H1 (cell line): ENCODE measurements at regions not wholly inside any gene's neighbourhood (a gene's known extent, or its start where the extent isn't known, plus 50 kb on each side); places are given as distances from the start of the nearest gene placed in this dataset.
A peak's percentile ranks its signal among the peaks of the same experiment; 100 is the strongest.

Experiments
- CTCF ChIA-PET: fragments of 300-600 bp; sonication (Branson Sonifier 250); formaldehyde crosslinking; loops from one replicate; lab custom pipeline; 2021; ENCODE audit not compliant: partially characterized antibody; lab: Charles Lee
- POLR2A ChIA-PET: fragments of 300-600 bp; sonication (Branson Sonifier 250); formaldehyde crosslinking; loops from one replicate; lab custom pipeline; 2021; ENCODE audit warnings: inconsistent platforms; ENCODE audit not compliant: partially characterized antibody; lab: Charles Lee
- DNase-seq, 2 experiments: peaks; one replicate each; pipeline versions ENCODE4 v3.0.0 to v3.0.0-alpha.2; 2010 to 2022; ENCODE audit warnings: low spot score in 2 of 2, low read depth in 1 of 2, mixed read lengths in 1 of 2
- FAIRE-seq: peaks from 2 replicates; lab custom pipeline; 2011; peaks lifted over from hg19 to GRCh38; lab: Jason Lieb, UNC
- H2AFZ ChIP-seq: 2 replicates; pipeline ENCODE4 v1.8.1; 2012; ENCODE audit warnings: low read length, inconsistent platforms
- H2AK5ac ChIP-seq: 2 replicates; pipeline ENCODE4 v1.6.1; 2013; ENCODE audit warnings: low read depth, low read length
- H2BK120ac ChIP-seq: replicated peaks from 2 replicates; pipeline ENCODE3; 2013; ENCODE audit warnings: low read depth, low read length, inconsistent platforms
- H2BK12ac ChIP-seq: 2 replicates; pipeline ENCODE4 v1.6.1; 2013; ENCODE audit warnings: low read depth, low read length
- H2BK15ac ChIP-seq: 2 replicates; pipeline ENCODE4 v1.6.1; 2013; ENCODE audit warnings: low read length
- H2BK20ac ChIP-seq: 2 replicates; pipeline ENCODE4 v1.6.1; 2013; ENCODE audit warnings: low read length
- H2BK5ac ChIP-seq: 2 replicates; pipeline ENCODE4 v1.6.1; 2013; ENCODE audit warnings: low read depth, low read length
- H3K14ac ChIP-seq: 2 replicates; pipeline ENCODE4 v1.6.1; 2013; ENCODE audit warnings: inconsistent platforms; ENCODE audit not compliant: insufficient read length
- H3K18ac ChIP-seq: 2 replicates; pipeline ENCODE4 v1.6.1; 2013; ENCODE audit warnings: low read length; ENCODE audit errors: extremely low read depth
- H3K23ac ChIP-seq: 2 replicates; pipeline ENCODE4 v1.6.1; 2013; ENCODE audit warnings: inconsistent platforms; ENCODE audit not compliant: insufficient read length
- H3K23me2 ChIP-seq: 2 replicates; pipeline ENCODE4 v1.6.1; 2013; ENCODE audit warnings: low read depth, low read length
- H3K27ac ChIP-seq: 2 replicates; pipeline ENCODE4 v1.6.1; 2011; ENCODE audit warnings: low read depth, low read length, inconsistent platforms
- H3K27me3 ChIP-seq, 4 experiments: replicated peaks in 1 of 4; 1 replicate in 1 of 4; 2 replicates in 3 of 4; pipeline versions ENCODE4 v1.6.1 to v1.8.1; 2011 to 2013; ENCODE audit warnings: low read length in 3 of 4, mild to moderate bottlenecking in 3 of 4, inconsistent platforms in 2 of 4, mixed read lengths in 2 of 4, moderate library complexity in 1 of 4; ENCODE audit not compliant: control insufficient read depth in 3 of 4, insufficient read depth in 3 of 4; ENCODE audit errors: extremely low read depth in 1 of 4
- H3K36me3 ChIP-seq, 4 experiments: 2 replicates each; pipeline versions ENCODE4 v1.6.1 to v1.8.1; 2011 to 2013; ENCODE audit warnings: mild to moderate bottlenecking in 4 of 4, low read length in 3 of 4, moderate library complexity in 2 of 4, control low read depth in 1 of 4, inconsistent platforms in 1 of 4; ENCODE audit not compliant: insufficient read depth in 4 of 4, control insufficient read depth in 2 of 4
- H3K4ac ChIP-seq: replicated peaks from 2 replicates; pipeline ENCODE3; 2013; ENCODE audit warnings: low read length, low read depth, mixed read lengths, inconsistent platforms; ENCODE audit not compliant: insufficient read length
- H3K4me1 ChIP-seq, 4 experiments: replicated peaks in 1 of 4; 1 replicate in 1 of 4; 2 replicates in 3 of 4; pipeline versions ENCODE4 v1.6.1 to v1.8.1; 2011 to 2013; ENCODE audit warnings: low read length in 3 of 4, inconsistent platforms in 2 of 4, mixed read lengths in 1 of 4; ENCODE audit not compliant: insufficient read depth in 4 of 4, control insufficient read depth in 3 of 4
- H3K4me2 ChIP-seq, 2 experiments: 2 replicates each; pipeline versions ENCODE4 v1.6.1 to v1.8.1; 2011 to 2013; ENCODE audit warnings: low read depth in 2 of 2, low read length in 2 of 2, control low read depth in 1 of 2, inconsistent platforms in 1 of 2, mild to moderate bottlenecking in 1 of 2; ENCODE audit not compliant: insufficient read depth in 1 of 2
- H3K4me3 ChIP-seq, 4 experiments: fragments of 200-600, 300-600 bp in 1 of 4; sonication (generic), shearing (Covaris generic), sonication (Bioruptor Twin) in 1 of 4; 2 replicates each; pipeline versions ENCODE4 v1.5.1 to v1.8.1; 2011 to 2016; ENCODE audit warnings: low read length in 4 of 4, low read depth in 3 of 4, control low read depth in 2 of 4, inconsistent platforms in 2 of 4, mild to moderate bottlenecking in 2 of 4, mixed read lengths in 1 of 4, moderate library complexity in 1 of 4; ENCODE audit not compliant: insufficient read depth in 2 of 4; ENCODE audit errors: extremely low read depth in 1 of 4
- H3K56ac ChIP-seq: replicated peaks from 2 replicates; pipeline ENCODE3; 2013; ENCODE audit warnings: low read depth, mild to moderate bottlenecking, mixed read lengths, low read length, inconsistent platforms; ENCODE audit not compliant: insufficient read length
- H3K79me1 ChIP-seq: 2 replicates; pipeline ENCODE4 v1.6.1; 2013; ENCODE audit warnings: low read depth, low read length, control low read depth
- H3K79me2 ChIP-seq, 2 experiments: 2 replicates each; pipeline versions ENCODE4 v1.6.1 to v1.8.1; 2012 to 2013; ENCODE audit warnings: low read length in 2 of 2, mild to moderate bottlenecking in 2 of 2, inconsistent platforms in 1 of 2; ENCODE audit not compliant: insufficient read depth in 2 of 2, control insufficient read depth in 1 of 2
- H3K9ac ChIP-seq, 4 experiments: replicated peaks in 1 of 4; 1 replicate in 1 of 4; 2 replicates in 3 of 4; pipeline versions ENCODE4 v1.6.1 to v1.8.1; 2011 to 2013; ENCODE audit warnings: low read depth in 3 of 4, low read length in 3 of 4, control low read depth in 2 of 4, mild to moderate bottlenecking in 2 of 4, moderate library complexity in 2 of 4, inconsistent platforms in 1 of 4; ENCODE audit errors: extremely low read depth in 1 of 4
- H3K9me3 ChIP-seq, 2 experiments: 2 replicates each; pipeline versions ENCODE4 v1.6.1 to v1.8.1; 2012 to 2013; ENCODE audit warnings: mild to moderate bottlenecking in 2 of 2, moderate library complexity in 2 of 2, control low read depth in 1 of 2, inconsistent platforms in 1 of 2, low read depth in 1 of 2, low read length in 1 of 2, mixed read lengths in 1 of 2; ENCODE audit not compliant: insufficient read depth in 2 of 2
- H4K20me1 ChIP-seq, 2 experiments: replicated peaks in 1 of 2; 2 replicates each; pipeline versions ENCODE3 to v1.8.1; 2011 to 2013; ENCODE audit warnings: inconsistent platforms in 2 of 2, low read length in 2 of 2, mild to moderate bottlenecking in 1 of 2; ENCODE audit not compliant: insufficient read depth in 2 of 2, control insufficient read depth in 1 of 2
- H4K5ac ChIP-seq: 2 replicates; pipeline ENCODE4 v1.6.1; 2013; ENCODE audit warnings: low read length, low read depth, mixed read lengths, inconsistent platforms; ENCODE audit not compliant: insufficient read length
- H4K8ac ChIP-seq: 2 replicates; pipeline ENCODE4 v1.8.0; 2013; ENCODE audit warnings: mild to moderate bottlenecking, moderate library complexity, low read length, inconsistent platforms; ENCODE audit not compliant: insufficient read depth; ENCODE audit errors: extremely low read depth
- H4K91ac ChIP-seq: replicated peaks from 2 replicates; pipeline ENCODE3; 2013; ENCODE audit warnings: low read length, mixed read lengths, inconsistent platforms; ENCODE audit not compliant: insufficient read length
- CHD1 ChIP-seq: IDR thresholded peaks from 2 replicates; pipeline ENCODE4 v1.6.1; 2012; ENCODE audit warnings: low read depth, low read length, improper control_type of control experiment
- SP2 ChIP-seq: IDR thresholded peaks from 2 replicates; pipeline ENCODE4 v1.6.1; 2012; ENCODE audit warnings: mild to moderate bottlenecking, low read length, inconsistent platforms
- WGBS, 2 experiments: shearing (Covaris generic) in 1 of 2; methylation state at CpG; one replicate each; pipeline versions ENCODE4 v1.1.6 to v1.1.7; 2013 to 2015; ENCODE audit warnings: low lambda C conversion rate in 2 of 2, mixed read lengths in 2 of 2, inconsistent platforms in 1 of 2, low coverage in 1 of 2, missing lambda C conversion rate in 1 of 2; ENCODE audit not compliant: insufficient replicate concordance in 2 of 2, insufficient coverage in 1 of 2, insufficient read length in 1 of 2; ENCODE audit errors: extremely low coverage in 1 of 2, missing lambda C conversion rate in 1 of 2; 5-methylcytosine and 5-hydroxymethylcytosine counted together

GRCh38 chr4:188993871-188994270 is 854.6 kb downstream of the TRIML1 start:
- peak overlapping the region; percentile 52; the same call in 1 of the 2 replicates for H2AFZ ChIP-seq
- H2BK5ac ChIP-seq, result no peak overlapping the region
- POLR2A ChIA-PET, result no interaction called here
- H4K91ac ChIP-seq, result no peak overlapping the region
- no peak overlapping the region for H4K8ac ChIP-seq
- FAIRE-seq (no peak), DNase-seq (no peak)
- no peak overlapping the region for H2AK5ac ChIP-seq
- no peak overlapping the region for H3K4me3 ChIP-seq
- CTCF ChIA-PET, result interaction anchor here (0.8 to 1.6 kb wide), 3 partner anchors 16 to 911 kb away, joined by 3 read pairs; no protein-coding TSS in a partner anchor
- no peaks in the 10 kb centered on the region for H3K79me1 ChIP-seq
- H3K9ac ChIP-seq, result no peak overlapping the region
- H4K20me1 ChIP-seq, result no peaks in the 10 kb centered on the region
- no peak overlapping the region for H3K14ac ChIP-seq
- no peak overlapping the region for H2BK120ac ChIP-seq
- H3K56ac ChIP-seq, result no peak overlapping the region
- no peaks in the 10 kb centered on the region for H3K4me1 ChIP-seq
- H3K9me3 ChIP-seq, result no peaks in the 10 kb centered on the region
- H2BK12ac ChIP-seq, result no peak overlapping the region
- no peak overlapping the region for H3K27ac ChIP-seq
- no peaks in the 10 kb centered on the region; a peak in 2 of 8 replicates for H3K36me3 ChIP-seq
- H3K4me2 ChIP-seq, result no peak overlapping the region
- no peak overlapping the region for H2BK15ac ChIP-seq
- no peak overlapping the region for H2BK20ac ChIP-seq
- H3K23me2 ChIP-seq, result no peaks in the 10 kb centered on the region
- H3K23ac ChIP-seq, result no peak overlapping the region
- TF ChIP-seq CHD1 (no peak), SP2 (no peak)
- TF ChIP-seq, all 59 proteins: peak for 0
- H3K18ac ChIP-seq, result no peak overlapping the region
- H4K5ac ChIP-seq, result no peak overlapping the region
- H3K4ac ChIP-seq, result no peak overlapping the region
- H3K79me2 ChIP-seq, result no peaks in the 10 kb centered on the region
- 79% methylated on average over 6 of the region's 6 CpGs; no CpG with 5 or more reads in 1 of the 2 experiments for WGBS, 2 experiments
- no peaks in the 10 kb centered on the region for H3K27me3 ChIP-seq
